ENCODE measurements at regions not wholly inside any gene's neighbourhood (a gene's known extent, or its start where the extent isn't known, plus 50 kb on each side); places are given as distances from the start of the nearest gene placed in this dataset.

DNA sequence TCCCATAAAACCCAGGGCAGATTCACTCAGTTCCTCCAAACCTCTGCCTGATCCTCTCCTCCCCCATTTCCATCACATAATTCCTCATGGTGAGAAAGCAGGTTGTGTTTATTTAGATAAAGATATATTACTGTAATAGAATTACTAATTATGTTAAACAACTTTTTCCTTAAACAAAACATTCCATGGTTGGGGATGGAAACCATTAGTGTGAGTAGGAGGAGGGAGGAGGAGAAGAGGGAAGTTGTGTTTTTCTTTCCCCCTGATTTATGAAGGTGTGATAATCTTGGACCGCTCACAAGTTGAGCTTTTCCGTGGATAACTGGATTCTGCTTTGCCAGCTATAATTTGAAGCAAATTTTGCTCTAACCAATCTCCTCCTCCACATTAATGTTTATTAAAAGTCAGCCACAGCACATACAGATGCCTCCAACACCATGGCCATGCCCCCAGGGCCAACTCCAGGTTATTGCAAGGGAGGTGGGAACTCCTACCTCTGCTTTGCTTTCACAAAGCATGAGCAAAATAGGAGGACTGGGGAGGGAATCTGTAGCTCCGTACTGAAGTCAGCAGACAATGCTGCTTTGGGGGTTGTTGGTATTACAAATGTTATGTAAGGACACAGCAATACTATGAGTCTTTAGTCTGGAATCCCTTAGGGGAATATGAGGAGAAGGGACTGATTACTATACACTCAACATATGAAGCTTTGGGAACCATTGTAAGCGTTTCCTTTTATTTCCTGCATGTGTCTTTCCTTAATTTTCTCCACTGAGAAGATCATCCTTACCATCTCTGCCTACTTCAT is 542.0 kb downstream of the DHX35 start:
- DNase-seq = no peak

DNA sequence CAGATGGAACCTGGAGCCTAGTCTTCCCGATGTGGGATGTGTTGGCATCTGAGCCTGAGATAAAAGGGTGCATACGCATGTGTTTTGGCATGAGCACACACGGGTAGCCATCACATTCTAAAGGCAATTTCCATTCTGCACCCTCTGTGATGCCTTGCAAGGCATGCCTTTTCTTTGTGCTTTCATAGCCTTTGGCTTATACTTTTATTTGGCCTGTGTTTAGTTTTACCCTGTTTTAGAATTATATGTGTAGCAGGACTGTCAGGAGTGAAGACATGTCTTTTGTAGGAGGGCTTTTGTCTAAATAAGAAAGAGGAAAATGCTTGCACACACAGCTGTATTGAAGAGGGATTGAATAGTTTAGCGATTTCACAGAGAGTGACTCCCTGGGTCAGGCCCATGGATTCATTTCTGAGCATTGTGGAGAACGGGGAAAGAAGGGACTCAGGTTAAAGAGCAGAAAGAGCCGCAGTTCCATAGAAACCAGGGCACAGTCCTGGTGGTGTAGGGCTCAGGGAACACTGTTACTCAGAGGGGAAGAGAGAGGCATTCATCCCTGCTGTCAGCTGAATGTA is 530.2 kb downstream of the DHX35 start:
- DNase-seq = no peak

DNA sequence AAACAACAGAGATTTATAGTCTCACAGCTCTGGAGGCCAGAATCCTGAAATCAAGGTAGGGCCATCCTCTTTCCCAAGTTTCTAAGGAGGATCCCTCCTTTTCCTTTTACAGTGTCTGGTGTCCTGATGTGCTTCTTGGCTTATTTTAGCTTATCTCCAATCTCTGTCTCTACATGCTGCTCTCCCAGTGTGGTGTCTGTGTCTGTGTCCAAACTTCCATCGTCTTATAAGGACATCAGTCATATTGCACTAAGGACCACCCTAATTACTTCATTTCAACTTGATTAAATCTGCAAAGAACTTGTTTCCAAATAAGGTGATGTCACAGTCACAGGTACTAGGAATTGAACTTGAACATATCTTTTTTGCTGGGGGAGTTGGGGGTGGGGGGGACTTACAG is 529.6 kb downstream of the DHX35 start:
- no peak for DNase-seq

DNA sequence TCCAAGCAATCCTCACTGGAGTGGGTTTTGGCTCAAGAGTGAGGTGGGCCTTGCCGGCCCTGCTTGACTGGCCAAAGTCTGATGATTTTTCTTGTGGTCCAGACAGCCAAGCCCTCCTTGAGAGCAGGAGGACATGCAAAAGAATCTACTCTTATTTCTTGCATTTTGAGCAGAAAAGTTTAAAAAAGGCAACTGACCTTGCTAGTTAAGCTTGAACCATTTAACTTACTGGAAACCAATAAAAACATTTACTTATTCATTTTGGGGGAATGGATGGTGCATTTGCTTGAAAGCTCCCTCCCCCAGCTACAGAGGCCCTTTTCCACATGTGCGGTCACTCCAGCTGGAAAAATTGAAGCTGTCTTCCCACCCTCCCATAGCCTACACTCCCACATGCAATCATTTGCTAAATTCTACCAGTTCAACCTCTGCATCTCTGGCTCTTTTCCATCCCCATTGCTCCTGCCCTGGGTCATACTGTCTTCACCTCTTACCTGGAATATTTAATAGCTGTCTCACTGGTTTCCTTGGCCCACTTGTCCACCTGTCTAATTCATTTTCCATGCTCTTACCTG is 527.9 kb downstream of the DHX35 start:
- no peak for DNase-seq

DNA sequence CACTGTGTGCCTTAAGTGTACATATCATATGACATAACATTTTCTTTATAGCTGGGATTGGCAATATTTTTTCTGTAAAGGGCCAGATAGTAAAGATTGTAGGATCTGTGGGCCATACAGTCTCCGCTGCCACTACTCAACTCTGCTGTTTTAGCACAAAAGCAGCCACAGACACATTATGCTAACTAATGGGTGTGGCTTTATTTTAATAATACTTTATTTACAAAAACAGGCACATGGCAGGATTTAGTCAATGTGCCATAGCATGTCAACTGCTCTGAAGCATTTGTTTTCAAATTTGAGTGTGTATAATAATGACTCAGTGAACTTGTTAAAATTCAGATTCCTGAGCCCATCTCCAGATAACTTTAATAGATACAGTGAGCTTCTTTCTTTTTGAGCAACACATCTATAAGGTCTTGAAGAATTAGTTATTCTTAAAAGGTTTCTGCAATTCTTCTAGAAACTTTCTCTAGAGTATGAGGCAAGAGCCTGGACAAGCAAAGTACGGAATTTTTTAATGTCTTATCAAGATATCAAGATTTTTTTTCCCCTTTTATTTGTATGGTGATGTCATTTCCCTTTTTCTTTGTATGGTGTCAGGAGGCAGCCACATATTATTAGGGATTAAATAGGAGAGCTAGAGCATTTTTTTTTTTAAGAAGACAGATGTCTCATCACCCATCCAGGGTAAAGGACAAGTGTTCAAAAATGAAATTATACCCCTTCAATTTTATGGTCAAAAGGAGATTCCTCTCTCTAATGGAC is 518.3 kb downstream of the DHX35 start:
- no peak for DNase-seq

DNA sequence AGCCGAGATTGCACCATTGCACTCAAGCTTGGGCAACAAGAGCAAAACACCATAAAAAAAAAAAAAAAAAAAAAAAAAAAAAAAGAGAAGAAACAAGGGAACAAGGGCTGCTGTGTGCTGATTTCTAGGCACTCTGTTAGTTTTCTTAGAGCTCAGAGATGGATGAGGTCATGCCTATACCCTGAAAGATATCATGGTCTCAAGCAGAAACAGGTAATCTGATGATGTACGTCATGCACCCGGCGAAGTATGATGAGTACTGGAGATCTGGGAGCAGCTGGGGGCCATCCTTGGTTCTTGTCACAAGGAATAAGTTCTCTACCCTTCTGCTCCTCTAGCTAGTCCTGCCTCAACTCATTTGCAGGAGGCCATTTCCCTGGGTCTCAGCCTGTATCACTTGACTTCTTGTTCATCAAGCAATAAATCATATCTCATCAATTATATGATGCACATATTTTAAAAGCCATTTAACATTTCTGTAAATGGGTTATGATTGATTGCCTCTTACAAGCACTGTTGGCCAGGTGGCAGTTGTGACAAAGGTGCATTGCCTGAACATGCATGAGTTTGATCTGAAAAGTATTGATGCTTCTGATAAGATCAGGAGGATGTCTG is 517.2 kb downstream of the DHX35 start:
- DNase-seq = no peak

DNA sequence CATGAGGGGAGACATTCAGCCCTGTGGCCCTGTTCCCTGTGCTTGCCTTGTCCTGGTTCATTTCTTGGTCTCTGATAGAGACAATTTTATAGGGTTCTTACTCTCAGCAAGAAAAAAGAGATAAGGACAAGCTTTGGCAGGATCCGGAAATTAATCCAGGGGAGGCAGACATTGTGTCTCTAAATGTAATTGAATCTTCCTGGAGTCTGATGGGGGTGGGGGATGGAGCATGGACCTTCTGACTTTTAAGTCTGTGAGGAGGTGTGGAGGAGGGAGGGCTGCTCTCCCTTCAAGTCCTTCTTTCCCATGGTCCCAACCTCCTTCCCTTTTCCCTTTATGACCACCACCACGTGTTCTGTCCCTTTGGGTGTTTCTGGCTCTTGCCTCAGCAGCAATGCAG is 512.7 kb downstream of the DHX35 start:
- no peak for DNase-seq

DNA sequence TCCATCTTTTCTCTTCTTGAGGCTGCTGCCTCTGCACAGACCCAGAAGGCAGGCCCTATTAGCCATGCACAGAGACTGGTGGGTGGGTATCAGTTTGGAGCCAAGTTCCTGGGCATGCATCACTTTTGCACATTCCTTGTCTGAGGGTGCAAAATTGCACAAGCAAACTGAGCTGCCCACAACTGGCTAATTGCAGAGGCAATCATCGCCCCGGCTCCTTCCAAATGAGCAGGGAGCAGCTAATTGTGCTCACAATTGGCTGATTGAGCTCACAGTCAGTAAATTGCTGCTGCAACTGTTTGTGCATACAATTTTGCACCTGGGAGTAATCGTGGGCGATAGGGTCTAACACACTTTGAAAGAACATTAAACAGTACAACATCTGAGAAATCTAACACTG is 511.4 kb downstream of the DHX35 start:
- DNase-seq = no peak

DNA sequence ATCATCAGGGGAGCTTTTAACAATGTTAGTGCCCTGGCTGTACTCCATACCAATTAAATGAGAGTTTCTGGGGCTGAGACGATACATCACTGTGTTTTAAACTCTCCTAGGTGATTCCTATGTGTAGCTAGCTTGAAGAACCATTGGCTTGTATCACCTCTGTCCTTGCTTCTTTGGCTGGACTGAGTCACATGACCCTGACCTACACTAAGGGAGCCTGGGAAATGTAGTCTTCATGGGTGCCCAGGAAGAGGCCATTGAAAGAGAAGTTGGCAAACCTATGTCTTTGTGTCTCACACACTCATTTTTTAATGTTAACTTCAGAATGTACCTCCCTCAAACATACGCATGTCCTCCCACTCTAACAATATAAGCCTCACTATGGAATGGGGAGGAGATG is 506.6 kb downstream of the DHX35 start:
- DNase-seq = no peak

DNA sequence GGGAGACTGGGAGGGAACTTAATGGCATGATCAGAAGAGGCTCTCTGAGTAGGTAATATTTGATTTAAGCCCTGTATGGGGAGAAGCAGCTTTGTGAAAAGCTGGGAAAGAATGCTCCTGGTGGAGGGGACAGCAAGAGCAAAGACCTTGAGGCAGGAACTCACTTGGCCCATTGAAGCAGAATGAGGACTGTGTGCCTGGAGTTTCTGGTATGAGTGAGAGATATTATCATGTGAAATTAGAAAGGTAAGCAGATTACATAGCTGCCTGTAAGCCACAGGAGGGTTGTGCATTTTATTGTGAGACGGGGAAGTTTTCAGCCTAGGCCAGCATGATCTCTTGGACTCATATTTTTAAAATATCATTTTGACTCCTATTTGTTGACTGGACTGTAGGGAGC is 502.1 kb downstream of the DHX35 start:
- DNase-seq = no peak

DNA sequence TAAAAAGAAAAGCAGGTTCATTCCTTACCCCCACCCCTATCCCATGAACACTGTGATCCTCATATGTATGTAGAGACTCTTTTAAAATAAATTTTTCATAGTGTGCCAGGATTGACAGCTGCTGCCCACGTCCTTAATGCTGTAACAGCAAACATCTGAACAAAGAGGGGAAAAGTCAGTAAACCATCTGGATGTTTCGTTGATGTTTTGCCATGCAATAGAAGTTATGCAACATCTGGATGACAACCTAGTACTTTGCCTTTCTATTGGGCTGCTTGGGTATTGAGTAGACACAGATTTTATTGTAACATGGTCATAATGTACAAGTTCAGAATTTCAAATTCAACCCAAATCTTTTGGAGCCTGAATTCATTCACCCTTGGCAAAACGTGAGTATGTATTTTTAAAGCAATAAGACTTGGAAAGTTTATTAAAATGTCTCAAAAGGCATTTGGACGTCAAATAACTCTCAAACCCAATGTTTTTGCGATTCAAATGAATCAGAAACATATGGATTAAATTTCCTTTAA is 500.3 kb downstream of the DHX35 start:
- no peak for DNase-seq

DNA sequence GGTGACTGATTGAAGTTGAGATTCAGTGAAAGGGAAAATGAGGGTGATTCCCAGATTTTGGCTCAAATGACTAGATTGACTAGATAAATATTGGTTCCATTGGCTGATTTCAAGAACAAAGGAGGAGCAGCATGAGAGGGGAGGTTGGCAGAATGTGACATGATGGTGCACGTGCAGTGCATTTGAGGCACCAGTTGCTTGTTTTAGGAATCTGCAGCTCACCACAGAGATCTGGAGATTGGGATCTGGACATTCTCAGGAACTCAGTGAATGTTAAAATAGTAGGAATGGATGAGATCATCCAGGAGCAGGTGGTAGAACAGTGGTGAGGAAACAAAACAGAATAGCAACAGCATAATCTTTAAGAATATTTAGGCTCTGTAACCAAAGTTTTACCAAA is 496.3 kb downstream of the DHX35 start:
- DNase-seq = no peak

DNA sequence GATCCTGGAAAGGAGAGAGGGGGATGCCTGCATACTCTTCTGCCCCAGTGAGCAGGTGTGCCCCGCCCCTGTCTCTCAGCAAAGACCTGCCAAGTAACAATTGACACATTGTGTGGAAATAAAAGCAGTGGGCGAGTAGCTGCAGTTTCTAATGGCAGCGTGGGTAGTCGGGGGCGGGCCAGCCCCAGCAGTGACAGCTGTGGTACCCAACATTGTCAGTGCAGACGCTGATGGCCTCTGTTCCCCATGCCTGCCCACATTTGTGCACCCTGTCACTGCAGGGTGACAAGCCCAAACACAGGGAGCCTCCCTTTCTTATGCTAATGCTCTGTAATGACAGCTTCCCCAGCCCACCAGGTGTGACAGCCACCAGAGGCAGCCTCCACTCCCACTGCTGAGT is 491.7 kb downstream of the DHX35 start:
- no peak for DNase-seq

DNA sequence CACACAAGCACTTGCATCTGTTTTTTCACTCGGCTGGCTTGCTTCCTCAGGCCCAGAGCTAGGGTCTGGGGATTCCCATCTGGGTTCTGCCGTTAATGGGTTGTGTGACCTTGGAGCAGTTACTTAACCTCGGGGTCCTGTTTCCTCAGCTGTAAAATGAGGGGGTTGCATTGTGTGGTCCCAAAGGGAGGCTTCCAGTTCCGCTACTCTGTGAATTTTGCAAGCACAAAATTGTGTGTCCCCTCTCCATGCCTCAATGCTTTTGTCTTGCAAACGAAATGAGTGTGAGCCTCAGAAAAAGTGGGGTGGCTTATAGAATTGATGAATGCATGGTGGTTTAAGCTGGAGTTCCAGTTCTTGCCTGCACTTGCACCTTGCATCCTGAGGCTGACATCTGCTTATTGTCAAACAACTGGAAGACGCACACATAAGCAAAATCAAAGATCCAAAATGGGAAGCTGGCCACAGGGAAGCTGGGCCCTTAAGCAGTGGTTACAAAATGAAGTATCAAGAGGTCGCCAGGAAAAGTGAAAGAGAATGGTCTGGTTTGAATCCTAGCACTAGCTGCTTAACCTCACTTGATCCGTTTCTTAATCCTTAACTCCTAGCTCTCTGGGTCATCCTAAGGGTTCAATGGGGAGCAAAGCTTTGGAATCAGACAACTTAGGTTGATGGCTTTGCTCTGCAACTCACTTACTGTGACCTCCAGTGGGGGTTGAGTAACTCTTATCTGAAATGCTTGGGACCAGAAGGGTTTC is 490.6 kb downstream of the DHX35 start:
- no peak for DNase-seq

DNA sequence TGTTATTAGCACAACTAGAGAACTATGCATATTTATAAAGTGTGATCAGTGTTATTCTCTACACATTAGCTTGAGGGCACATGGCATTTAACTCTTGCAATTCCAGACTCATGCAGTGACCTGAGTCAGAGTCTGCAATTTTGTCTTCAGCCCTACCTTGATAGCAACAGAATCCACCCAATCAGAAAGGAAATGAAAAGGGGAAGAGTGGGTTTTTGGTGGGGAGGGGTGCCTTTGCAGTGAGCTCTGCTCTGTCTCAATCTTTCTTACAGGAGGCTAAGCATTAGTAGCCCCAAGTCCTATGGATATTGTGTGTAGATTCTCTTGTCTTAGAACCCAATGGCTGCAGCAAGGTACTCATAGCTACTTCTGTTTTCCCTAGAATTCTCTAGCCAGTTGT is 489.2 kb downstream of the DHX35 start:
- no peak for DNase-seq

DNA sequence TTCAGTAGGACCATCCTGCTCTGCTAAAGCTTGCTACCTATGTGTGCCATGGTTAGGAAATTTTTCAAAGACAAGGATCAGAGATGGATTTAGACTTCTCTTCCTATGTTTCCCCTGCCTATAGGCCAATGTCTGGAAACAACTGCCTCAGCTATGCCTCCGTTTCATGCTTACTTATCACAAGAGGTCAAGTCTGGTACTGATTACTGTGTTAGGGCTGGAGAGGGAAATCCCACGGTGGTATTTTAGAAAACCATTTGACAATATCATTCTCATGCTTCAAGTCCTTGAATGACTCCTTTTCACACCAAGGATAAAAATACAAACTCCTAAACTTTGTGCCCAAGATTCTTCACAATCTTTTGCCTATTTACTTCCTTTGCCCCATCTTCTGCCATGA is 484.3 kb downstream of the DHX35 start:
- no peak for DNase-seq

DNA sequence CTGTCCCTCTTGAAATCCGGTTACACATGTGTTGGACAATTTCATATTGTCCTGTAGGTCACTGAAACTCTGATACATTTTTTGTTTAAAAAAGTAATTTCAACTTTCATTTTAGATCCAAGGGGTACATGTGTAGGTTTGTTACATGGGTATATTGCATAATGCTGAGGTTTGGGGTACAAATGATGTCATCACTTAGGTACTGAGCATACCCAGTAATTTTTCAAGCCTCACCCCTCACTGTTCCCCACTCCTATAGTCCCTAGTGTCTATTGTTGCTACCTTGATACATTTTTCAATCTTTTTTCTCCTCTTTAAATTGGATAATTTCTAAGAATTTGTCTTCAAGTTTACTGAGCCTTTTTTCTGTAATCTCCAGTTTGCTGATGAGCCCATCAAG is 483.0 kb downstream of the DHX35 start:
- DNase-seq = no peak

DNA sequence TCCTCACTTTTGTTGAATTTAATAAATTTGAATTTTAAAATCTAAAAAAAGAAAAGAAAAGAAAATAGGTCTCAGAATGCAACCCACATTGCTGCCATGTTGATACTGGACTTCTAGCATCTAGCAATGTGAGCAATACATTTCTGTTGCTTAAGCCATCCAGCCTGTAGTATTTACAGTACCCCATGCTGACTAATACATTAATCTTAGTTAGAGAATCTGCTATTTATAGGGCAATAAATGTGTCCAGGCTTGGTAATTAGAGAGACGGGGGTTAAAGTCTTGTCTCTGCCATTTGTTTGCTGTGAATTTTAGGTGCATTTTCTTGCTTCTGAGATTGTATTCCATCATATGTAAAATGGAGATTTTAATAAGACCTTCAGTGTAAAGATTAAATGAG is 471.3 kb downstream of the DHX35 start:
- DNase-seq = no peak

DNA sequence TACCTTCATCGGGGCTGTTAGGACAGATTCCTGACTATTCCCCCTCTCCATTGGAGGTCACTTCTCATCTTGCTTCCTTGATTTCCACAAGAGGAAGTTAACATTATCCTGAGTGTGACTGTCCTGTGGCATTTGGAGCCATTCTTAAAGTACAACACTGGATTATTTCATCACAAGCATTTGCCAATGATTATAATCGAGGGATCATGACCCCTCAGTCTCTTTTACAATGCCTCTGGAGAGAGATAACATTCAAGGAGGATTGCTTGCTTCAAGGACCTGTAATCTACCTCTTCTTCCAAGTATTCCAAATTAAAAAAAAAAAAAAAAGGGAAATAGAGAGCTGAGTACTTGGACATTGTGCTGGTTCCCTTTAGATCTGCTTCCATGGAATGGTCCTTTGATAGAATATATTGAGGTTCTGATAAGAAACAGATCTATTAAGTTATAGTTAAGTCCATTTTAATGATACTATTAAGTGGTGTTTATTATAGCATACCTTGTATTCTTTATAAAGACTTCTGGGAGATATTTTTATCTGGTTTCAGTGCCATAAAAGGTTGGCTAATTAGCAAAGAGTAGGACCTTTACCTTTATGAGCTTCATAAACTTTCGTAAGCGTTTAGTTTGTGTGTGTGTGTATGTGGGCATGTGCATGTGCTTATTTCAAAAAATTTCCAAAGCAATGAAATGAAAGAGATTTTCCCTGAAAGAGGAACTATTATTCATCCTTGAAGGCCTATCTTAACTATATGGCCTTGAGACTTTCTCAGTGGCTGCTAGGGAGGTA is 469.1 kb downstream of the DHX35 start:
- DNase-seq = no peak

DNA sequence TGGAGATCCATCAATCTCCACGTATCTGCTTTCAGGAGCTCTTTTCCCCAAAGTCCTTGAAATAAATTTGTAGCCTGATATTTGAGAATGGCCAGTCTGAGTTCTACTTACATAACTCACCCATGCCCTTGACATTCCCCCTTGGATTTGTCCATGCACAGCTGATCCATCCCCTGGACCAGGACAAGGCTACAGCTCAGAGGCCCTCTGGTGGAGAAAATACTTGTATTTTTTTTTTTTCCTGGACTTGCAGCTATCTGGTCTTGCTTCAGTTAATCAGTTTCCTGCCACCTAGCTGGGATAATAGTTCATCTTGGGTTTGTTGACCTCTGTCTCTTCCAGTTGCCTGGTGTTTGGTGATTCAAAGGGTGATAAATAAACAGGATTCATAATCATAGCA is 467.6 kb downstream of the DHX35 start:
- DNase-seq = no peak

DNA sequence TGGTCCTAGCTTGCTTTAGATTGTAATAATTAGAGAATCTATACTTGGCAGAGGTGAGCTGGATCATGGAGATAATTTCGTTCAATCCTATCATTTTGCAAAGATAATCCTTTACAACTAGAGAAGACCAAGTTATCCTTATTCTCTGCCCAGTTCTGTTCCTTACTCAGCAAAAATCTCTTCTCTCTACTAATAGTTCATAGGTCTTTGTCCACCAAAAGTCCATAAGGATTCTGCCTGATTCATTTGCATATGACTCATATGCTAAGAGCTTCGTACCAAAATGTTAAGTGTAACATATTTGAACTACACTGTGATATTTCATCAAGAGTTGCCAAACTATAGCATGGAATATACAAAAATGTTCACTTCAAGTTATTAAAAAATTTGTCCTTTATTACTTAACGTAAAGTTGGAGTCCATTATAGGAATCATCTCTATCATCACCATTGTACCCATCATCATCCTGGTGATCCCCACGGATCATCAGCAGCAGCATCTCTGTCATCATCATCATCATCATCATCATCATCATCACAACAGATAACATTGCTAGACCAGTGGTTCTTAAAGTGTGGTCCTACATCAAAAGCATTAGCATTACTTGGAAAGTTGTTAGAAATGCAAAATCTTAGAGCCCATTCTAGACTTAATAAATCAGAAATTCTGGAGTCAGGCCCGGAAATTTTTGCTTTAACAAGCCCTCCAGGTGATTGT is 463.0 kb downstream of the DHX35 start:
- DNase-seq = no peak

Measured in AML-193 (cell line).